ENCODE measurements at regions not wholly inside any gene's neighbourhood (a gene's known extent, or its start where the extent isn't known, plus 50 kb on each side); places are given as distances from the start of the nearest gene placed in this dataset.

- DNase-seq (ENCODE audit: low spot score in 2 of 2) = no peak
- Histone ChIP-seq H3K36me3 (replicated peaks) (no peaks in the 10 kb centered on the region), H3K9me3 (no peaks in the 10 kb centered on the region), H3K4me1 (no peaks in the 10 kb centered on the region), H3K4me3 (no peak overlapping the region), H3K27me3 (ENCODE audit: low read depth) (no peaks in the 10 kb centered on the region)
- in situ Hi-C loops (cut with MboI; ENCODE audit: low sequenced_read_pairs) = no loop called here
Observed at GRCh38 chr1:195909061-195909460, 699.2 kb downstream of the KCNT2 start.

DNA sequence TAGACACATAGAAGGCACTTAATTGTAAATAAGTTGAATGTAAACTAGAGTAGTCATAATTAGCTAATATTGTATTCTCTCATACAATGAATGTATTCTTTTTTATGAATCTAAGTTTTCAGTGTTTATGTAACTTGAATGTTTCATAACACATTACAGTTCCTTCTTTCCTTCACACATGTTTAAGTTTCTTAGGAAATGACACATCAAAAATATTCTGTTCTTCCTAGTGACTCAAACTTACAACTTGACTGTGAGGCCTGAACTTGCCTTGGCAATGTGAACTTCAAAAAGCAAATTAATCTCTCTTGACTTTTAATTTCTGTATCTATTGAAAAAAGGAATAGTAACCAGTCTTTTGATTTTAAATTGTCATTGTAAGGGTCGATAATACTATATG lies 700.1 kb downstream of the KCNT2 start:
- no peaks in the 10 kb centered on the region for H3K9me3 ChIP-seq
- no peaks in the 10 kb centered on the region for H3K27me3 ChIP-seq (ENCODE audit: low read depth)
- no peaks in the 10 kb centered on the region for H3K4me1 ChIP-seq
- H3K4me3 ChIP-seq = no peak overlapping the region
- in situ Hi-C loops (cut with MboI; ENCODE audit: low sequenced_read_pairs) = no loop called here
- no peaks in the 10 kb centered on the region for H3K36me3 ChIP-seq (replicated peaks)
- DNase-seq (ENCODE audit: low spot score in 2 of 2) = no peak

GRCh38 chr1:195903203-195903602 lies 705.0 kb downstream of the KCNT2 start:
- Histone ChIP-seq H3K4me1 (no peaks in the 10 kb centered on the region), H3K36me3 (replicated peaks) (no peaks in the 10 kb centered on the region), H3K4me3 (no peak overlapping the region), H3K9me3 (no peaks in the 10 kb centered on the region), H3K27me3 (ENCODE audit: low read depth) (no peaks in the 10 kb centered on the region)
- in situ Hi-C loops (cut with MboI; ENCODE audit: low sequenced_read_pairs) = no loop called here
- DNase-seq (ENCODE audit: low spot score in 2 of 2) = no peak

DNA sequence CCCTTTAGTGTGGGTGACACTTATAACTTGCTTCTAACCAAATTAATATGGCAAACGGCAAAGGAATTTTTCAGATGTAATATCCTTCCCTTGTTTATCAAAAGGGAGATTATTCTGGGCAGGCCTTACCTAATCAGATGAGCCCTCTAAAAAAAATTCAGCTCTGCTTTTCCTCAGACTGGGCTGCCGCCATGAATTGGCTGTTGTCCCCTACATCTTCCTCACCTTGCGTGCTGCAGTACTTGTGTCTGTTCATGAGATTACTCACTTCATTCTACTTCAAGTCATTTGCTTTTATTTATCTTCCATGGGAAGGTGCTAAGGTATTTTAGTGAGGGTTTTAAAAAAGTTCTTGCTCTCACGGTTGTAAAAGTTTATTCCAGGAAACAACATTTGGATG lies 705.5 kb downstream of the KCNT2 start:
- in situ Hi-C loops (cut with MboI; ENCODE audit: low sequenced_read_pairs) = no loop called here
- no peaks in the 10 kb centered on the region for H3K36me3 ChIP-seq (replicated peaks)
- no peaks in the 10 kb centered on the region for H3K9me3 ChIP-seq
- H3K4me1 ChIP-seq = no peaks in the 10 kb centered on the region
- DNase-seq (ENCODE audit: low spot score in 2 of 2) = no peak
- no peak overlapping the region for H3K4me3 ChIP-seq
- H3K27me3 ChIP-seq (ENCODE audit: low read depth) = no peaks in the 10 kb centered on the region

GRCh38 chr1:195899762-195900352 lies 708.4 kb downstream of the KCNT2 start:
- in situ Hi-C loops (cut with MboI; ENCODE audit: low sequenced_read_pairs) = no loop called here
- Histone ChIP-seq H3K4me3 (no peak overlapping the region), H3K36me3 (replicated peaks) (no peaks in the 10 kb centered on the region), H3K4me1 (no peaks in the 10 kb centered on the region), H3K27me3 (ENCODE audit: low read depth) (no peaks in the 10 kb centered on the region), H3K9me3 (no peaks in the 10 kb centered on the region)
- no peak for DNase-seq (ENCODE audit: low spot score in 2 of 2)

DNA sequence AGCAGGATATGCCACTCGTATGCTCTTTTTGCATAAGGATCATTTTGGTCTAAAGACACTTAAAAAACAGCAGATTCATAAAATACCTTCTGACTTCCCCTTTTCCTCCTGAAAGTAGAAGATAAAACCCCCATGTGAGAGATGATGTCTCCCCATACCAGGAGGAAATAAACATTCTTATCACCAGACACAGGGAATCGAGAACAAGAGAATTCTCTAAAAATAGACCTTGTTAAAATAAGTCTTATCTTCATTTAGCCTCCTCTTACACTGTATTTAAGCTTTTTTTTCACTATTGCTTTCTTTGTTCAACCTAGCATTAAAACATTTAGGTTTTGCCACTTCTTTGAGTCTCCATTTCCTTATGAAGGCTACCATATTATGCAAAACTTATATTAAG lies 709.3 kb downstream of the KCNT2 start:
- DNase-seq (ENCODE audit: low spot score in 2 of 2) = no peak
- no peaks in the 10 kb centered on the region for H3K4me1 ChIP-seq
- H3K36me3 ChIP-seq (replicated peaks) = no peaks in the 10 kb centered on the region
- in situ Hi-C loops (cut with MboI; ENCODE audit: low sequenced_read_pairs) = no loop called here
- H3K4me3 ChIP-seq = no peak overlapping the region
- no peaks in the 10 kb centered on the region for H3K27me3 ChIP-seq (ENCODE audit: low read depth)
- no peaks in the 10 kb centered on the region for H3K9me3 ChIP-seq

DNA sequence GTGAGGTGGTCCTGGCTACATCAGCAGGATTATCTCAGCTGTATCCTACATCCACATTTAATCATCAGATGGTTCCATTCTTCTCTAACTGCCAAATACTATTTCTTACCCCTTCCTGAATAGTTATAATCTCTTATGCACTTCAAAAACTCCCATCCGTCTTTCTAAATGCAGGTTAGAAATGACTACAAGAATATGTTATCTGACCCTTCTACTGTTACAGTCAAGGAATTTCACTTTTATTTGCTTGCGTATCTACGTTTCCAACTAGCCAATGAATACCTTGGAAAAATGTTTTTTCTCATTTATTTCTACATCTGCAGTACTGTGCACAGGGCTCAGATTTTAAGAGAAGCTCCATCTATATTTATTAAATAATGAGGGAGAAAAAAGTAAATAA lies 709.9 kb downstream of the KCNT2 start:
- Histone ChIP-seq H3K36me3 (replicated peaks) (no peaks in the 10 kb centered on the region), H3K9me3 (no peaks in the 10 kb centered on the region), H3K4me1 (no peaks in the 10 kb centered on the region), H3K4me3 (no peak overlapping the region), H3K27me3 (ENCODE audit: low read depth) (no peaks in the 10 kb centered on the region)
- in situ Hi-C loops (cut with MboI; ENCODE audit: low sequenced_read_pairs) = no loop called here
- DNase-seq (ENCODE audit: low spot score in 2 of 2) = no peak

DNA sequence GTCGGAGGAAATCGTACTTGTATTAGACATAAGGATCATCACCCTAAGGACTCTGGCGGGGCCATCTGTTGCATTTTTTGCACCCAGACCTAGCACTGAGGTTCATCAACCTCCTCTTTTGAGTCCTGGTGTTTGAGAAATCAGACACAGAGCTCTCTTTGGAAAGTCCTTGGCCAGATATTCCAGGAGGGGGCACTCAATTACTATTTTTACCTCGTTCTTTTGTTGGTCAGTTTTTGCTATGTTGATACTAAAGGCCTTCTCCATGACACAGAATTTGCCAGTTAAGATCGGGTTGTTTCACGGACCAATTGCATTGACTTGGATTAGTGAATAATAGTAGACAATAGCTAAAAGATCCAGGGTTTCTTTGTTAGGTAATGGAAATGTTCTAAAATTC lies 711.2 kb downstream of the KCNT2 start:
- Histone ChIP-seq H3K4me1 (no peaks in the 10 kb centered on the region), H3K36me3 (replicated peaks) (no peaks in the 10 kb centered on the region), H3K9me3 (no peaks in the 10 kb centered on the region), H3K27me3 (ENCODE audit: low read depth) (no peaks in the 10 kb centered on the region), H3K4me3 (no peak overlapping the region)
- DNase-seq (ENCODE audit: low spot score in 2 of 2) = no peak
- in situ Hi-C loops (cut with MboI; ENCODE audit: low sequenced_read_pairs) = no loop called here

DNA sequence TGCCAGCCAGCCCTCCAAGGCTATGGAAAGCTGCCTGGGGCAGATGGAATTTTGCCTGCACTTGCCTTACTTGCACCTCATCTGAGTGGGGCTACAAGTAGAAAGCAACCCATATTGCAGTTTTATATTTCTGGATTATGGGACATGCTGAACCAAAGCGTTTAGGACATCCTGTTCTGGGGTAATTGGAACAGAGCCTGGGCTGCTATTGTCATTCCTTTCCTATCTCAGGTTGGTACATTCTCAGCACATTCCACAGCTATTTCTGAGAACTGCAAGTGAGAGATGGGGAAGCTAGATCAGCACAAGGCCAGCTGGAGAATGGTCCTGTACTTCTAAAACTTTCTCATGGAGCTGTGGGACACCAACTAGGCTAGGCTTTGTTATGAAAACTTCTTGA lies 713.8 kb downstream of the KCNT2 start:
- H3K4me1 ChIP-seq = no peaks in the 10 kb centered on the region
- no peaks in the 10 kb centered on the region for H3K27me3 ChIP-seq (ENCODE audit: low read depth)
- DNase-seq (ENCODE audit: low spot score in 2 of 2) = no peak
- in situ Hi-C loops (cut with MboI; ENCODE audit: low sequenced_read_pairs) = no loop called here
- H3K36me3 ChIP-seq (replicated peaks) = no peaks in the 10 kb centered on the region
- H3K9me3 ChIP-seq = no peaks in the 10 kb centered on the region
- no peak overlapping the region for H3K4me3 ChIP-seq

DNA sequence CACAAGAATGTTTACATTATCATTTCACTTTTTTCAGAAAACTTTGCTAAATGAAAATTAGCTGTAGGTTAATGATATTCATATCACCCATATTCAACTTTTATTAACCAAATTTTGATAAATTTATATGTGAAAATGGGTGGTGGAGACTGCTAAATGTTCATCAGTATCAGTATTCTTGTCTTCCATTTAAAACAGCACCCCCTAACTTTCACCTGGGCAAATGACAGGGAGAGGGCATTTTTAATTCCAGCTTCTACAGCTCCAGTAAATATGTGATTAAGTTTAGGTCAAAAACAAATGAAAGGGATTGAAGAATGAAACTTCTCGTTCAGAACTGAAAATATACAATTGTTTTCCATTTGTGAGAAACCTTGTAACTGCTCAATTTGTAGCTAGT lies 722.2 kb downstream of the KCNT2 start:
- no peak for DNase-seq (ENCODE audit: low spot score in 2 of 2)
- no peaks in the 10 kb centered on the region for H3K27me3 ChIP-seq (ENCODE audit: low read depth)
- H3K36me3 ChIP-seq (replicated peaks) = no peaks in the 10 kb centered on the region
- no peaks in the 10 kb centered on the region for H3K4me1 ChIP-seq
- no peak overlapping the region for H3K4me3 ChIP-seq
- H3K9me3 ChIP-seq = no peaks in the 10 kb centered on the region
- in situ Hi-C loops (cut with MboI; ENCODE audit: low sequenced_read_pairs) = no loop called here

GRCh38 chr1:195878478-195878877 lies 729.8 kb downstream of the KCNT2 start:
- in situ Hi-C loops (cut with MboI; ENCODE audit: low sequenced_read_pairs) = no loop called here
- DNase-seq (ENCODE audit: low spot score in 2 of 2) = no peak

GRCh38 chr1:195876792-195877191 lies 731.4 kb downstream of the KCNT2 start:
- in situ Hi-C loops (cut with MboI; ENCODE audit: low sequenced_read_pairs) = no loop called here
- Histone ChIP-seq H3K27me3 (ENCODE audit: low read depth) (no peaks in the 10 kb centered on the region), H3K36me3 (replicated peaks) (no peaks in the 10 kb centered on the region), H3K4me1 (no peaks in the 10 kb centered on the region), H3K9me3 (no peaks in the 10 kb centered on the region), H3K4me3 (no peak overlapping the region)
- DNase-seq (ENCODE audit: low spot score in 2 of 2) = no peak

More at GRCh38 chr1:195878478-195878877, 729.8 kb downstream of the KCNT2 start:
- Histone ChIP-seq H3K27me3 (ENCODE audit: low read depth) (no peaks in the 10 kb centered on the region), H3K4me1 (no peaks in the 10 kb centered on the region), H3K9me3 (no peaks in the 10 kb centered on the region), H3K36me3 (replicated peaks) (no peaks in the 10 kb centered on the region), H3K4me3 (no peak overlapping the region)

DNA sequence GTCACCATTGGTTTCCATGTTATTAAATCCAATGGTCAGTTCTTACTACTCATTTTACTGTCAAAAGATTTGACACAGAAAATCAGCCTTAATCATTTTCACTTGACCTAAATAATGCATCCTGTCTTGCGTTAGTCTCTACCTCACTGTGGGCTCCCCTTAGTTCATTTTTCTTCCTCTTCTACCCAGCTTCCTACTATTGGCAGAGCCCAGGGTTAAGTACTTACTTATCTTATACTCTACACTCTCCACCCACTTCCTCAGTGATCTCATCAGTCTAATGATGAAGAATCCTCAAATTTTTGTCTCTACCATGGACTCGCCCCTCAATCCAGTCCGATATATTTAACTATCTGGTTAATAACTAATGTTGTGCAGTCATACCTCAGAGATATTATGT lies 735.9 kb downstream of the KCNT2 start:
- Histone ChIP-seq H3K9me3 (no peaks in the 10 kb centered on the region), H3K36me3 (replicated peaks) (no peaks in the 10 kb centered on the region), H3K4me1 (no peaks in the 10 kb centered on the region), H3K4me3 (no peak overlapping the region), H3K27me3 (ENCODE audit: low read depth) (no peaks in the 10 kb centered on the region)
- in situ Hi-C loops (cut with MboI; ENCODE audit: low sequenced_read_pairs) = no loop called here
- DNase-seq (ENCODE audit: low spot score in 2 of 2) = no peak

DNA sequence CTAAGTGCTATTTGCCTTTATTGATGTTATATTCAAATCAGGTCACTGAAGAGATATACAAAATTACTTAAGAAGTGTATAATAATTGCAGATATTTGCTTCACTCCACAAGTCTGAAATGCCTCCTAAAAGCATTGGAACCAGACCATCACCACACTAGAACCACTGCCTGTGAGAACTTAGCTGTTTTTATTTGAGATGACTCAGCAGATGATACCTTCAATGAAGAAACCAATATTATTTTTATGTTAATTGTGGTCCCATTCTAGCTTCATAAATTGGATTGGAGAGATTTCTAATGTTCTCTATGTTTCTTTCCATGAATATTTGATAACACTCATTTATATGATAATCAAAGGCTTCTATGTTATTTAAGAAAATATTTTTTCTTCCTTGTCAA lies 740.6 kb downstream of the KCNT2 start:
- Histone ChIP-seq H3K36me3 (replicated peaks) (no peaks in the 10 kb centered on the region), H3K4me1 (no peaks in the 10 kb centered on the region), H3K4me3 (no peak overlapping the region), H3K9me3 (no peaks in the 10 kb centered on the region), H3K27me3 (ENCODE audit: low read depth) (no peaks in the 10 kb centered on the region)
- DNase-seq (ENCODE audit: low spot score in 2 of 2) = no peak
- in situ Hi-C loops (cut with MboI; ENCODE audit: low sequenced_read_pairs) = no loop called here

DNA sequence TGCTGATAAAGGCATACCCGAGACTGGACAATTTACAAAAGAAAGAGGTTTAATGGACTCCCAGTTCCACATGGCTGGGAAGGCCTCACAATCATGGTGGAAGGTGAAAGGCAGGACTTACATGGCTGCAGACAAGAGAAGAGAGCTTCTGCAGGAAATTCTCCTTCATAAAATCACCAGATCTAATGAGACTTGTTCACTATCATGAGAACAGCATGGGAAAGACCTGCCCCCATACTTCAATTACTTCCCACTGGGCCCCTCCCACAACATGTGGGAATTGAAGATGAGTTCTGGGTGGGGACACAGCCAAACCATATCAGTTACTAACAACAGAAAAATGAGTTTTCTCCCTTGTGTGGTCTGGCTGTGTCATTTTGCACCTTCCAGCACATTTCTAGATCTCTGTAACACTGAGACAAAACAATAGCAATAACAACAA lies 741.4 kb downstream of the KCNT2 start:
- Histone ChIP-seq H3K36me3 (replicated peaks) (no peaks in the 10 kb centered on the region), H3K4me1 (no peaks in the 10 kb centered on the region), H3K27me3 (ENCODE audit: low read depth) (no peaks in the 10 kb centered on the region), H3K9me3 (no peaks in the 10 kb centered on the region), H3K4me3 (no peak overlapping the region)
- in situ Hi-C loops (cut with MboI; ENCODE audit: low sequenced_read_pairs) = no loop called here
- no peak for DNase-seq (ENCODE audit: low spot score in 2 of 2)
